ENCODE measurements at regions not wholly inside any gene's neighbourhood (a gene's known extent, or its start where the extent isn't known, plus 50 kb on each side); places are given as distances from the start of the nearest gene placed in this dataset.

GRCh38 chr2:64344999-64345576 lies 108.9 kb upstream of the LGALSL start:
- no peak for DNase-seq

GRCh38 chr2:64345998-64346397 lies 108.0 kb upstream of the LGALSL start:
- no peak for DNase-seq

- no peak for DNase-seq
Measured at GRCh38 chr2:64348386-64349130, 105.4 kb upstream of the LGALSL start.

GRCh38 chr2:64349131-64349530 lies 104.8 kb upstream of the LGALSL start:
- DNase-seq, result no peak

GRCh38 chr2:64350996-64351395 lies 103.0 kb upstream of the LGALSL start:
- no peak for DNase-seq

- no peak for DNase-seq
Measured at GRCh38 chr2:64352292-64352691, 101.7 kb upstream of the LGALSL start.

- DNase-seq, result no peak
Measured at GRCh38 chr2:64354857-64355680, 98.9 kb upstream of the LGALSL start.

GRCh38 chr2:64356906-64357305 lies 97.1 kb upstream of the LGALSL start:
- DNase-seq, result no peak

GRCh38 chr2:64359171-64359891 lies 94.6 kb upstream of the LGALSL start:
- no peak for DNase-seq

GRCh38 chr2:64359892-64360657 lies 93.9 kb upstream of the LGALSL start:
- DNase-seq, result no peak

- no peak for DNase-seq
Measured at GRCh38 chr2:64361151-64361938, 92.6 kb upstream of the LGALSL start.

GRCh38 chr2:64362562-64363026 lies 91.4 kb upstream of the LGALSL start:
- no peak for DNase-seq

GRCh38 chr2:64363140-64363539 lies 90.8 kb upstream of the LGALSL start:
- DNase-seq, result no peak

GRCh38 chr2:64363848-64364247 lies 90.1 kb upstream of the LGALSL start:
- no peak for DNase-seq

GRCh38 chr2:64367444-64368232 lies 86.3 kb upstream of the LGALSL start:
- no peak for DNase-seq

- no peak for DNase-seq
Measured at GRCh38 chr2:64369706-64370105, 84.3 kb upstream of the LGALSL start.

GRCh38 chr2:64371727-64372126 lies 82.2 kb upstream of the LGALSL start:
- DNase-seq, result no peak

GRCh38 chr2:64374686-64375085 lies 79.3 kb upstream of the LGALSL start:
- no peak for DNase-seq

- DNase-seq, result no peak
Measured at GRCh38 chr2:64376926-64377325, 77.0 kb upstream of the LGALSL start.

- DNase-seq, result no peak
Measured at GRCh38 chr2:64379186-64379585, 74.8 kb upstream of the LGALSL start.

All from CD4-positive, alpha-beta T cell treated with Interleukin-12 subunit alpha and Interleukin-12 subunit beta, for 1 hour (primary cell).